ENCODE measurements at regions not wholly inside any gene's neighbourhood (a gene's known extent, or its start where the extent isn't known, plus 50 kb on each side); places are given as distances from the start of the nearest gene placed in this dataset.

DNA sequence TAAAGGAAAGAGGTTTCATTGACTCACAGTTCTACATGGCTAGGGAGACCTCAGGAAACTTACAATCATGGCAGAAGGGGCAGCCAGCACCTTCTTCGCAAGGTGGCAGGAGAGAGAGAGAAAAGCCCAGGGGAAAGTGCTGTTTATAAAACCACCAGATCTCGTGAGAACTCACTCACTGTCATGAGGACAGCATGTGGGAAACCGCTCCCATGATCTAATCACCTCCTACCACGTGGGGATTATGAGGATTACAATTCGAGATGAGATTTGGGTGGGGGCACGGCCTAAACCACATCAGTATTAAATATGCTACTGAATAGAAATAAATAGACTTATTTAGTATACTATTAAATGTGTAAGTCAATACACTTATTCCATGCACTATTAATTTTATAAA lies 70.6 kb upstream of the TCF21 start:
- TF ChIP-seq, protein P1, sequence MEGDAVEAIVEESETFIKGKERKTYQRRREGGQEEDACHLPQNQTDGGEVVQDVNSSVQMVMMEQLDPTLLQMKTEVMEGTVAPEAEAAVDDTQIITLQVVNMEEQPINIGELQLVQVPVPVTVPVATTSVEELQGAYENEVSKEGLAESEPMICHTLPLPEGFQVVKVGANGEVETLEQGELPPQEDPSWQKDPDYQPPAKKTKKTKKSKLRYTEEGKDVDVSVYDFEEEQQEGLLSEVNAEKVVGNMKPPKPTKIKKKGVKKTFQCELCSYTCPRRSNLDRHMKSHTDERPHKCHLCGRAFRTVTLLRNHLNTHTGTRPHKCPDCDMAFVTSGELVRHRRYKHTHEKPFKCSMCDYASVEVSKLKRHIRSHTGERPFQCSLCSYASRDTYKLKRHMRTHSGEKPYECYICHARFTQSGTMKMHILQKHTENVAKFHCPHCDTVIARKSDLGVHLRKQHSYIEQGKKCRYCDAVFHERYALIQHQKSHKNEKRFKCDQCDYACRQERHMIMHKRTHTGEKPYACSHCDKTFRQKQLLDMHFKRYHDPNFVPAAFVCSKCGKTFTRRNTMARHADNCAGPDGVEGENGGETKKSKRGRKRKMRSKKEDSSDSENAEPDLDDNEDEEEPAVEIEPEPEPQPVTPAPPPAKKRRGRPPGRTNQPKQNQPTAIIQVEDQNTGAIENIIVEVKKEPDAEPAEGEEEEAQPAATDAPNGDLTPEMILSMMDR (IDR thresholded peaks at IDR 0.05; ENCODE audit: low read depth, low read length, missing input control): no peak
- TF ChIP-seq FOXA1 (IDR thresholded peaks at IDR 0.05) (no peak), YY1 (IDR thresholded peaks at IDR 0.05) (no peak), ATF3 (IDR thresholded peaks at IDR 0.05) (no peak), RAD21 (IDR thresholded peaks at IDR 0.05) (no peak)
- TF ChIP-seq, protein P2, sequence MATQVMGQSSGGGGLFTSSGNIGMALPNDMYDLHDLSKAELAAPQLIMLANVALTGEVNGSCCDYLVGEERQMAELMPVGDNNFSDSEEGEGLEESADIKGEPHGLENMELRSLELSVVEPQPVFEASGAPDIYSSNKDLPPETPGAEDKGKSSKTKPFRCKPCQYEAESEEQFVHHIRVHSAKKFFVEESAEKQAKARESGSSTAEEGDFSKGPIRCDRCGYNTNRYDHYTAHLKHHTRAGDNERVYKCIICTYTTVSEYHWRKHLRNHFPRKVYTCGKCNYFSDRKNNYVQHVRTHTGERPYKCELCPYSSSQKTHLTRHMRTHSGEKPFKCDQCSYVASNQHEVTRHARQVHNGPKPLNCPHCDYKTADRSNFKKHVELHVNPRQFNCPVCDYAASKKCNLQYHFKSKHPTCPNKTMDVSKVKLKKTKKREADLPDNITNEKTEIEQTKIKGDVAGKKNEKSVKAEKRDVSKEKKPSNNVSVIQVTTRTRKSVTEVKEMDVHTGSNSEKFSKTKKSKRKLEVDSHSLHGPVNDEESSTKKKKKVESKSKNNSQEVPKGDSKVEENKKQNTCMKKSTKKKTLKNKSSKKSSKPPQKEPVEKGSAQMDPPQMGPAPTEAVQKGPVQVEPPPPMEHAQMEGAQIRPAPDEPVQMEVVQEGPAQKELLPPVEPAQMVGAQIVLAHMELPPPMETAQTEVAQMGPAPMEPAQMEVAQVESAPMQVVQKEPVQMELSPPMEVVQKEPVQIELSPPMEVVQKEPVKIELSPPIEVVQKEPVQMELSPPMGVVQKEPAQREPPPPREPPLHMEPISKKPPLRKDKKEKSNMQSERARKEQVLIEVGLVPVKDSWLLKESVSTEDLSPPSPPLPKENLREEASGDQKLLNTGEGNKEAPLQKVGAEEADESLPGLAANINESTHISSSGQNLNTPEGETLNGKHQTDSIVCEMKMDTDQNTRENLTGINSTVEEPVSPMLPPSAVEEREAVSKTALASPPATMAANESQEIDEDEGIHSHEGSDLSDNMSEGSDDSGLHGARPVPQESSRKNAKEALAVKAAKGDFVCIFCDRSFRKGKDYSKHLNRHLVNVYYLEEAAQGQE (IDR thresholded peaks at IDR 0.05): no peak
